HG03108 (cell line): ENCODE measurements at regions not wholly inside any gene's neighbourhood (a gene's known extent, or its start where the extent isn't known, plus 50 kb on each side); places are given as distances from the start of the nearest gene placed in this dataset.

ENCODE experiments used
- ATAC-seq: cut with Tn5 transposase; IDR thresholded peaks from one replicate; pipeline ENCODE4 v1.9.1; 2021; ENCODE audit warnings: moderate library complexity; ENCODE audit not compliant: unreplicated experiment

GRCh38 chr14:71687166-71687831 lies 244.9 kb upstream of the RGS6 start:
- no peak for ATAC-seq

- ATAC-seq = no peak
Observed at GRCh38 chr14:71688576-71688975, 243.7 kb upstream of the RGS6 start.

DNA sequence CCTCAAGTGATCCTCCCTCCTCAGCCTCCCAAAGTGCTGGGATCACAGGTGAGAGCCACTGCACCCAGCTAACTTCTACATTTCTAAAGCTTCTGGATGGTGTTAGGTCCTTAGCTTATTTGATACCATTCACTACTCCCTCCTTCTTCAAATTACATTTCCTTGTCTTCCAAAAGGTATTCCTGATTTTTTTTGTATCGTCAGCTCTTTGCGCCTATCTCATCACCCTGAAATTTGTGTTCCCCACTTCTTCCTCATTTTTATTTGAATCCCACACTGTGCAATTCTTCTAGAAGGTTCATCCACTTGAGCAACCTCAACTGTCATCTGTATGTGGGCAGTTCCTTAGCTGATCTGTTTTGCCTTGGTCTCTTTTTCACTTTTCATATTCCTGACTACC lies 241.8 kb upstream of the RGS6 start:
- ATAC-seq = no peak

GRCh38 chr14:71692496-71692895 lies 239.7 kb upstream of the RGS6 start:
- no peak for ATAC-seq

GRCh38 chr14:71693381-71693780 lies 238.8 kb upstream of the RGS6 start:
- no peak for ATAC-seq

- no peak for ATAC-seq
Observed at GRCh38 chr14:71694591-71695530, 237.4 kb upstream of the RGS6 start.

- ATAC-seq = no peak
Observed at GRCh38 chr14:71695611-71696350, 236.4 kb upstream of the RGS6 start.

DNA sequence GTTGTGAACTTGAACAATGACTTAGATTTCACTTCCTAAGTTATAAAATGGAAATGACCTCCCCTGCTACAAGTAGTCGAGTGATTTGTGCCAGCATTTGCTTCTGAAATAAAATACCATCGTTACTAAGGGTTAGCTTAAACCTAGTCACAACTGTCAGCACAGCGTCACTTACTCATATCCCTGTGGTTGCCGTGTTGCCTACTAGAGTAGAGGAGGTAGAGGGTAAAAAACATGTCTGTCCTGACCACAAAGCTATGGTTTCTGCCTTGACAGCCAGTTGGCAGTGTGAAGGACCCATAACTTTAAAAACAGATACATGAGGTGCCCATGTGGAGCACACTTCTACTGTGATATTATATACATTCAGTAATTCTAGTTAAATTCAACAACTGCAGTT lies 234.2 kb upstream of the RGS6 start:
- no peak for ATAC-seq

GRCh38 chr14:71698673-71699072 lies 233.6 kb upstream of the RGS6 start:
- no peak for ATAC-seq

DNA sequence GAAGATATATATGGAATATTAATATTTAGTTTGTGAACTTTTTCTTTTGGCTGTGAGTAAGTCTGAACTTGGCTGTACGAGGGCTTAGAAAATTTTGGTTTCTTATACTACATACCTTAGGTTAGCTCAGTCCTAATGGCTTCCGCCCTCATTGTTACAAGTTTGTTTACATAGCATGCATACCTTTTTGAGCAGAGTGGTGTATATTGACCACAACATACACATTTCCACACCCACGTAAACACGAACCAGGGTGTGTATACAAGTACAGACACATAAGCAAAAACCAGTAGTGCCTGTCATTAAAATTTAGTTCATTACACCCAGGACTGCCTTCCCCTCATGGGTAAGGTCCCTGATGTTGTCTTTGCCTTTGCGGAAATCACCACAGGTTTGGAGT lies 230.2 kb upstream of the RGS6 start:
- ATAC-seq = no peak

DNA sequence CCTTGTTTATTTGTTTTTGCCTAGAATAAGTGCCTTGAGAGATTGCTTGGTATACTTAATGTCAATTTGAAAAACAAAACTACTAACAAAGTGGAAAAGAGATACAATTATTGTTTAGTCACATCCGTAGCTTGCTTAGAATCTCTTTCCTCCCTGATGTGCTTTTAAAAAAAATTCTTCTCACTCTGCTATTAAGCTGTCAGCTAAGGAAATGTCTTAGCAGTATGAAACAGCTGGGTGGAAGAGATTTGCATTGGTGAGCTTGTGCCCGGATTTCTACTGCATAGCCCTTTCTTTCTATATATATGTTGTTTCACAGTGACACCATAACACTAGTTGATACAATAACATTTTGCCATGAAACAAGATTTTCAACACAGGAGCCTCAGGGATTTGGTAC lies 229.4 kb upstream of the RGS6 start:
- ATAC-seq = no peak

GRCh38 chr14:71703477-71703876 lies 228.8 kb upstream of the RGS6 start:
- no peak for ATAC-seq

DNA sequence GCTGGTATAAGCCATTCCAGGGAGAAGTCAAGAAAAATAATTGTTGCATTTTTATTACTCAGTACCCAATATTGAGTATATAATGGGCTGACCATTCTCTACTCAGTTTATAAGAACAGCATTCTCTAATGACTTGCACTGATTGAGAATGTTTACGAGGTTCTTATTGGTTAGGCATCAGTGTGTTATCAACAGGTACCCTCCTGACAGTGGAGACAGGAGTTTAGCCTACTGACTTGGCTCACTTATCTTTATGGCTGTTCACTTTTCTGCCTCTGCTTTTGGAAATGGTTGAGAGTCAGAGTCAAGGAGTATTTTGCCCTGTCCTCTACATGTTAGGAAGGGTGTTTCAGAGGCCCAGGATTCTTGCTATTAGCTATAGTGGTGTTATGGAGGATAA lies 228.0 kb upstream of the RGS6 start:
- no peak for ATAC-seq

DNA sequence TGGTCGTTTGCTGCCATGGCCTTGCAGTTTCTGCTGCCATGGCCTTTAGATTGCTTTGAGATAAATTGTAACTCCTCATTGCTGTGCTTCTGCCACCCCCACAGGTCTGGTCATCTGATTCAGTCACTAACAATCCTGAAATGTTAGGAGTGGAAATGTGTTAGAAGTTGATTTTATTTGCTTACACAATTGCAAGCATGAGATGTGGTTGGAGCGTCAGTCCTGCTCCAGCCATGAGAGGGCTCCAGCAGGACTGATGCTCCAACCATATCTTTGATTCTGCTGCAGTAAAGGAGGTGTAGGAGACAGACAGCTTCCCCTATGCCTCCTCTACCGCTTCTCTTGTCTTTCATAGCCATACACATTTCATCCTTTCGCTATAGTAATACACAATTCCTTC lies 226.8 kb upstream of the RGS6 start:
- ATAC-seq = no peak

DNA sequence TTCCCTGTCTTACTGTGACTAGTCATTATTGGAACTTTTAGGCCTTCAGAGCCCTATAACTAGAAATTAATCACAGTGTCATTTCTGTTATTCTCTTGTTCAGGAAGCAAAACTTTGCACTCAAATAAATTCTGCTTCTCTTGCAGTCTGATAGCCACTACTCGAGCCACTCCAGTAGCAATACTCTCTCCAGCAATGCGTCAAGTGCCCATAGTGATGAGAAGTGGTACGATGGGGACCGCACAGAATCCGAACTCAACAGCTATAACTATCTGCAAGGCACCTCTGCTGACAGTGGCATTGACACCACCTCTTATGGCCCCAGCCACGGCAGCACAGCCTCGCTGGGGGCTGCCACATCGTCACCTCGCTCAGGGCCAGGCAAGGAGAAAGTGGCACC lies 223.2 kb upstream of the RGS6 start:
- ATAC-seq = no peak

- no peak for ATAC-seq
Observed at GRCh38 chr14:71709987-71710386, 222.2 kb upstream of the RGS6 start.

DNA sequence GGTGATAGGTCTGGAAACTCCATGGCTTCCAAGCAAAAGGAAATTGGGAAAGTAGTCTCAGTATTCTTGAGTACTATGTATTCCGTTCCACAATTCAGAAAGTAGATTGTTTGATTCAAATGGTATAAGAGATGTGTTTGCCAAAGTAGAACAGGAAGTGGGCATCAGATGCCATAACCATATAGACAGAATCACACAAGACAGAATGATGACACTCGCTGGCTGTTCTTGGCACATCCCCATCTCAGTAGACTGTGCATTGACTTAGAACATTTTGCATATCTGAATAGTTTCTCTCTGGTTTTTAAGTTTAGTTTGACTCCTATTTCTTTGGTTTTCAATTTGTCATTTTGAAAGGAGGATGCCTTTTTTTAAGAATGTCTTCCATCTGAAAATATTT lies 221.1 kb upstream of the RGS6 start:
- ATAC-seq = no peak

- no peak for ATAC-seq
Observed at GRCh38 chr14:71711619-71712018, 220.6 kb upstream of the RGS6 start.

DNA sequence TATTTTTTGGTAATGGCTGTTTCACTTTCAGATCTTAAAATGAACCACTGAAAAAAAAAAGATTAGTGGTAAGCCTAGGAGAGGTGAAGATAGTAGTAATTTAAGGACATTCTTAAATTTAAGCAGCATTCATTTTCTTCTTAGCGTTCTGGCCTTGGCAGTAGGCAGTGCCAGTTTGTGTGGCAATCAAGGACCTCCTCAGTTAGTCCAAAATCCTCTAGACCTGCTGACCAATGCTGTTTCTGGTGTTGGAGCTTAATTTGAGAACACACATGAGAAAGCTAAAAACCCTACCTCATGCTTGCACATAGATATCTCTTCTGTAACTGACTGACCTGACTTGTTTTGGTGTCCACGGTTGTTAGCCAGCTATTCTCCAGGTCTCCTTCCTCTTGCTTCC lies 219.8 kb upstream of the RGS6 start:
- ATAC-seq = no peak

DNA sequence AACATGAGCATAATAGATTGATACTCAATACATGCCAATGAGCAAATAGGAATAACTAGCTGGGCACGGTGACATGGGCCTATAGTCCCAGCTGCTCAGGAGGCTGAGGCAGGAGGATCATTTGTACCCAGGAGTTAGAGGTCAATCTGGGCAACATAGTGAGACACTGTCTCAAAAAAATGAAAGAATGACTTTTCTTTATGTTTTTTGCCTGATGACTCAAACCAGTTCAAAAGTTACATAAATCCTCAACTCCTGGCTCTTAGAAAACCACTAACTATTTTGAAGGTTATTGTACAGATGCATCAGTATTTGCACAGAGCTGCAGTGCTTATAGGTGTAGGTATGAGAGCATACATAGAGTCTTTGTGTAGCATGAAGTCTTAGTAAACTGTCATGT lies 219.2 kb upstream of the RGS6 start:
- no peak for ATAC-seq

DNA sequence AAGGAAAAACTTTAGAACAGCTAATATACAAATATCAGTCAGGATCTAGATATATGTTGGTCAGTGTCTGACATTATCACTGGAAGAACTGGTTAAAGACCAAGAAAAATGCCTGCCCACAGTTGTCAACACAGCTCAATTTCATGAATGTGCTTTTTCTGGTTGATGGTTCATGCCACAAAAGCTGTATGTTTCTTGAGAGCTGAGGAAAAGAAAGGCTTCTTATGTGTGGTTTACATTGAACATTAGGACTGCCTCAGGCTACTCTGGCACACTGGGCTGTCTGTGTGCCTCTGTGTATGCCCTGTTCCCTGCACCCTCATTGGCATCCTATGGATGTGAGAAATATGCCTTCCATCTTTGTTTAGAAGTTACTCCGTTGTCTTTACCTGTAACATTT lies 218.8 kb upstream of the RGS6 start:
- ATAC-seq = no peak

DNA sequence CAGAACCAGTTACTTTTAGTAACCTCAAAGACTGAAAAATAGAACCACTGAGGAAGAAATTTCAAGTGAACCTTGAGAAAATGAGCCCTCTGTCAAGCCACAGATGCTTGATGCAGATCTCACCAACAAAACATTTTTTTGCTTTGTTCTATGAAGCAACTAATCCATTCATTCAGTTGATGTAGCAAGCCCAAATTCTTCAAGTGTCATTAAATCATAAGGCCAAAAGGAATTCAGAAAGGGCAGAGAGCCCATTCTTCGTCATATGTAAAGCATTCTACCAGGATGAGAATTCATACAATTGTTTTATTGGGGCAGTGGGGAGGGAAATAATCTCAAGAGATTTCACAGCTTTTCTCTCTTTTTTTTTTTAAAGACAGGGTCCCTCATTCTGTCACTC lies 218.0 kb upstream of the RGS6 start:
- no peak for ATAC-seq
